ENCODE measurements at regions not wholly inside any gene's neighbourhood (a gene's known extent, or its start where the extent isn't known, plus 50 kb on each side); places are given as distances from the start of the nearest gene placed in this dataset.

GRCh38 chr14:104377256-104377655, 202.3 kb upstream of the C14orf180 start:
- Mint-ChIP-seq H3K4me3 (no peak overlapping the region), H3K27me3 (ENCODE audit: low read depth, poor library complexity) (peaks cover 54% of the 10 kb centered on the region)
- TF ChIP-seq CTCF (IDR thresholded peaks at IDR 0.05), result no peak

GRCh38 chr14:104378698-104379113, 200.9 kb upstream of the C14orf180 start:
- H3K27ac Mint-ChIP-seq, result no peak overlapping the region
- no peak for TF ChIP-seq CTCF (IDR thresholded peaks at IDR 0.05)
- peaks cover 7% of the 10 kb centered on the region for H3K4me1 Mint-ChIP-seq
- H3K36me3 Mint-ChIP-seq (ENCODE audit: low read depth), result no peaks in the 10 kb centered on the region
- H3K9me3 Mint-ChIP-seq, result peaks cover 35% of the 10 kb centered on the region
- DNase-seq, result no peak
- H3K27me3 Mint-ChIP-seq (ENCODE audit: low read depth, poor library complexity), result peaks cover 60% of the 10 kb centered on the region
- H3K4me3 Mint-ChIP-seq, result no peak overlapping the region

More at GRCh38 chr14:104377256-104377655, 202.3 kb upstream of the C14orf180 start:
- Mint-ChIP-seq H3K27ac (no peak overlapping the region), H3K4me1 (peaks cover 4% of the 10 kb centered on the region), H3K36me3 (ENCODE audit: low read depth) (no peaks in the 10 kb centered on the region), H3K9me3 (peaks cover 35% of the 10 kb centered on the region)
- DNase-seq, result no peak

- H3K36me3 Mint-ChIP-seq (ENCODE audit: low read depth), result no peaks in the 10 kb centered on the region
- peaks cover 33% of the 10 kb centered on the region for H3K4me1 Mint-ChIP-seq
- DNase-seq, result no peak
- H3K27ac Mint-ChIP-seq, result no peak overlapping the region
- H3K9me3 Mint-ChIP-seq, result peaks cover 35% of the 10 kb centered on the region
- H3K27me3 Mint-ChIP-seq (ENCODE audit: low read depth, poor library complexity), result peaks cover 67% of the 10 kb centered on the region
- no peak overlapping the region for H3K4me3 Mint-ChIP-seq
- no peak for TF ChIP-seq CTCF (IDR thresholded peaks at IDR 0.05)
These were observed 197.0 kb upstream of the C14orf180 start for GRCh38 chr14:104382361-104383087.

DNA sequence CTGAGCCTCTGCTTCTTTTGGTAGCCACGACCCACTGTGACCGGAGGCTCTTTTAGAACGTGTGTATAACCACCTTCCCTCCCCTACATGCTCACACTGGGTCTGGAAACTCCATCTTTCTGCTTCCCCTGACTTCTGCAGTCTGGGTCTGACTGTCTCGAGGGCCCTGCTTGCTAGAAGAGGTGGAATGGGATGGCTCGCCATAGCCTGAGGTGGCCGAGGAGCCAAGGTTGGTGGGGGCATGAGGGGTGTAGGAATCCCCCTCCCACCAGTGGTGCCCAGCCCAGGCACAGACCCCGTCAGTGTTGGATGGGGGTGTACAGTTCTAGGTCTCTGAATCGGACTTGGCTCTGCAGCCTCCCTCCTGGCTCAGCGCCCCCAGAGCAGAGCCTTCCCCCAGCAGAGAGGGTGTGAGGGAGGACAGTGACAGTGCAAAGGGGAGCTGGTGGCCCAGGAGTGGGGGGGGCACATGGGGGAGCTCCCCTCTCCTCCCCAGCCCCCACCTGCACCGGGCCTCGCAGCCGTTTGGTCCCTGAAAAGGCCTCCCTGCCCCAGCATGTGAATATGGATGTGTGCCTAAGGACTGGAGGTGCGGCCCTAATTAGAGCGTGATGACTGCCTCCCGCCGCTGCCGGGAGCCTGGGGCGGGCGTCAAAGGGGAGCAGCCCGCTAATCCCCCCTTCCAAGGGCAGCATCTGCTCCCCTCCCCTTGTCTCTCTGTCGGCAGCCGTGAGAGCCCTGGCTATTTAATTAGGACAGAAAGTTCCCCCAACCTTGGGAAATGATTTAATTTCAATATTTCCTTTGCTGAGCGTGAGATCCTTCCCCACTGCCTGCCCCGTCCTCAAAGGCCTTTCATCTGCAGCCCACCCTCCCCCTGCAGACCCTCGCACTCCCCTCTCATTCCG, 196.2 kb upstream of the C14orf180 start:
- Mint-ChIP-seq H3K4me1 (peaks cover 33% of the 10 kb centered on the region), H3K4me3 (no peak overlapping the region), H3K36me3 (ENCODE audit: low read depth) (no peaks in the 10 kb centered on the region), H3K27ac (no peak overlapping the region), H3K27me3 (ENCODE audit: low read depth, poor library complexity) (peaks cover 70% of the 10 kb centered on the region), H3K9me3 (peaks cover 35% of the 10 kb centered on the region)
- no peak for TF ChIP-seq CTCF (IDR thresholded peaks at IDR 0.05)
- DNase-seq, result no peak

DNA sequence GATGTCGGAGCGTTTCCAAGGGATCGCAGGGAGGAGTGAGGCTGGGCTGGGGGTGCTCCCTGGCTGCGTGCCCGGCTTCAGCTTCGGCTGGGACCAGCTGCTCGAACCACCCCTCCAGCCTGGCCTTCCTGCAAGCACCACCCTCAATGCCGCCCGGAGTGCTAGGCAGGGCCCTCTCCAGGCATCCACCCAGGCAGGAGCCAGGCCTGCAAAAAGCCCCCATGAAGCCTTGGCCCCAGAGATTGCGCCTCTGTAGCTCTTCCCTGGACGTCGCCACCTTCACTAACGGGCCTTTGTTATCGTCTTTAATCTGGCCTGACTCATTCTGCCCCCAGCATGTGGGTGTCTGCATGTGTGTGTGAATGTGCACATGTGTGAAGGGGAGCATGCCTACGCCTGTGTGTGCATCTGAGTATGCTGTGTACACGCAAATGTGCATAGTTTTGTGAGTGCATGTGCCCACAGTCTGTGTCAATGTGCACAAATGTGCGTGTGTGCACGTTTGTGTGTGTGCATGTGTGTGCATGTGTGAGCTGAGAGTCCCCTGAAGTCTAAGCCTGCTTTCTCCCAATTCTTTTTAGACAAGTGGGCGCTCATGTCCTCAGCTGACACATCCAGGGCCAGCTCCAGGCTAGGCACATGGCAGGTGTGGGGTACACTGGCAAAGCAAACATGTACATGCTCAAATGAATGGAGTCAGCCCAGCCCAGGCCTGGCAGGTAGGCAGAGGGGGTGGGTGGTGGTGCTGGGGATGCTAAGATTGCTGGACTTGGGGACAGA, 195.4 kb upstream of the C14orf180 start:
- no peak for TF ChIP-seq CTCF (IDR thresholded peaks at IDR 0.05)
- Mint-ChIP-seq H3K4me3 (no peak overlapping the region), H3K27me3 (ENCODE audit: low read depth, poor library complexity) (peaks cover 68% of the 10 kb centered on the region), H3K27ac (no peak overlapping the region), H3K4me1 (peaks cover 33% of the 10 kb centered on the region), H3K9me3 (peaks cover 30% of the 10 kb centered on the region), H3K36me3 (ENCODE audit: low read depth) (no peaks in the 10 kb centered on the region)
- no peak for DNase-seq
